Suppressor macrophage (primary cell): ENCODE measurements at regions not wholly inside any gene's neighbourhood (a gene's known extent, or its start where the extent isn't known, plus 50 kb on each side); places are given as distances from the start of the nearest gene placed in this dataset.

Source experiments
- DNase-seq, 4 experiments: peaks; one replicate each; pipeline ENCODE4 v3.0.0-alpha.2; 2020 to 2022

DNA sequence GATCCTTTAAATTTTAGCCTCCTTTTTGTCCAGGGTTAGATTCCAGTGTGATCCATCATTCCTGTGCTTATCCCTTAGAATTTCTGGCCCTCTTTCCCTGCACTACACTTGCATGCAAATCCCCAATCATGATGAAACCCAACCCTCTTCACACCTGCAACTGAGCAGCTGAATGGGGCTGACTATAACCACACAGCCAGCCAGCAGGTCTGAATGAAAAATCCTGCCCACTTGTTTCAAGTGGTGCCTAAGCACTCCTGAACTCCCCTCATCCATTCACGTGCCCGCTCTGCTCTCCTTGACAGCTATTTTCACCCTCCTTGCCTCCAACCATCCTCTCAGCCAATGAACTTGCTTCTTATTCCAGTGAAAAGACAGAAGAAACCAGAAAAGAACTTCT, 80.5 kb upstream of the AFF3 start:
- DNase-seq, result no peak

- no peak for DNase-seq
These were observed 76.2 kb upstream of the AFF3 start for GRCh38 chr2:100218552-100218951.

DNA sequence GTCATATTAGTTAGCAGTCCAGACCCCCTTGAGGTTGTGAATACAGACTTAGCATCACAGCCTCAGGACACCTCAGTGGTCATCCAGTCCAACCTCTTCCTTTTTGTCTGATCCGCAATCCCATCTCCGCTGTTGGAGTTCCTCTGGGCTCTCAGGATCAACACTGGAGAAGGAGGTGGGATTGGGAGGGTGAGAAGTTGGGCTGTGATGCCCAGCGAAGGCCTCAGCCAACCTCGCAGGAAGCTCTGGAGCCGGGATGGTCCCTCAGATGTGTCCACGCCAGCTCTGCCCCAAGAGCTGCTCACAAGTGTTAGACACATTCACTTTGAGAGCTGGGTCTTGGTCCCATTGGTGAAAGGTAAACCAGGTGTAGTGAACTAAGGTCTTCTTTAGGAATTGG, 74.9 kb upstream of the AFF3 start:
- no peak for DNase-seq

GRCh38 chr2:100216015-100216414, 73.6 kb upstream of the AFF3 start:
- no peak for DNase-seq

GRCh38 chr2:100215371-100215770, 73.0 kb upstream of the AFF3 start:
- DNase-seq, result no peak

- peak in 3 of 4 experiments; percentile 46 to 66 (median 58) for DNase-seq
These were observed 72.0 kb upstream of the AFF3 start for GRCh38 chr2:100214265-100214971.

DNA sequence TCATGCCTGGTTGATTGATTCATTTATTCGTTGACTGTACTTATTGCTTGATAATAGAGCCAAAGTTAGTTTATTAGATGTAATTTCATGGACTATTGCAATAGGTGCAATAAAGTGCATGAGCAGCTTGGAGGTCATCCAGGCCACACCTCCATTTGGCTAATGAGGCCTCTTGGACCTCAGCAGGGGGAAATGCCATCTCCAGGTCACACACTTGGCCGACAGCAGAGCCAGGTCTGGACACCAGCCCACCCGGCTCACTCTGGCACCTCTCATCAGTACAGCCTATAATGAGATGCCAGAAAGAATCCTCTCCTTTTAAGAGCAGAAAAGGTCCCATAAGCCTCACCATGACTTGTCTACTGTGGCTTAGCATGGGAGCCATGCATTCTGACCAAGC, 71.2 kb upstream of the AFF3 start:
- no peak for DNase-seq

- no peak for DNase-seq
These were observed 70.5 kb upstream of the AFF3 start for GRCh38 chr2:100212850-100213249.

GRCh38 chr2:100211521-100211920, 69.1 kb upstream of the AFF3 start:
- peak; percentile 36 to 73 (median 56) for DNase-seq

DNA sequence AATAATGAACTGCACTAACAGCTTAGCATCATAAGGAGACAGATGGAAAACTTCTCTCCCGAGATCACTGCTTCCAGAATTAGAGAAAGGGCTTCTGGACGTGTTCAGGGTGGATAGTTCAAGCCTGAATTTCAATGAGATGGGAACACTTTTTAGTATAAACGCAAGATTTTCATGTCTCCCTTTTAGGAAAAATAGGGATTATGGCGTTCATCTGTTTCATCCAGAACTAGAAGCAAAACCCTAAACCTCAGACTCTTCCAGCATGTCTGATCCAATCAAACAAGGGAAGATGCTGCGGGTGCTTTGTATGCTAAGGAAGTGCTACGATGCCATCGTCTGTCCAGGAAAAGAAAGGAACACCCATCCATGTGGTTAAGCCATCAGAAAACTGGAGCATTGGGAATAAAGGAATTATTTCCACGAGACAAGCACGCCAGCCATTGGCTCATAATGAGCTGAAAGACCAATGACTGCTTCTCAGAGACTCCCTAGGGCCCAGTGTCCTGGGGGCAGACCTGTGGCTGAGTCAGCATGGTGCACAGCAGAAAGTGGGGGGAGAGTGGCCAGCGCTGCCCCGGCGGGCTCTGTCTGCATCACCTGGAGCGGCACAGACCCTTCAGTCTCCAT, 65.9 kb upstream of the AFF3 start:
- DNase-seq, result no peak

DNA sequence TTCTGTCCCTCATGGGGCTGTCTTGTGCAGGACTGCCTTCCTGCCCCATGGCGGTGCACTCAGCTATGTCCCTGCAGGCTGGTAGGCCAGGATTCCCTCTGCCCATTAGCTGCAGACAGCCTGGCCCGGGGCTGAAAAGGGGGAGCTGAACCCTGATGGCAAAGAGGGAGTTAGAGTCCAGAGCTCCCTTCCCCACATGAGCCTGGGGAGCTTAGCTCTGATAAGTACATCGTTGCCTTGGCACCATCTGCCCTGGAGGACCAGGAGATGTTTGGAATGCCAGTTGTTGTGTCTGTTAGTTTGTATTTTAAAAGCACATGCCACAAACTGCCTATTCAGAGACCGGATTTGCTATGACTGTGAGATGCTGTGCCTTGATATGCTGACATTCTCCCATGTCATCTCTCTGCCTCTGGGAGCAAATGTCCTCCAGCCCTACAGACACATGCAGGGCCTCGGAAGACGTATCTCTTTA, 65.1 kb upstream of the AFF3 start:
- no peak for DNase-seq

DNA sequence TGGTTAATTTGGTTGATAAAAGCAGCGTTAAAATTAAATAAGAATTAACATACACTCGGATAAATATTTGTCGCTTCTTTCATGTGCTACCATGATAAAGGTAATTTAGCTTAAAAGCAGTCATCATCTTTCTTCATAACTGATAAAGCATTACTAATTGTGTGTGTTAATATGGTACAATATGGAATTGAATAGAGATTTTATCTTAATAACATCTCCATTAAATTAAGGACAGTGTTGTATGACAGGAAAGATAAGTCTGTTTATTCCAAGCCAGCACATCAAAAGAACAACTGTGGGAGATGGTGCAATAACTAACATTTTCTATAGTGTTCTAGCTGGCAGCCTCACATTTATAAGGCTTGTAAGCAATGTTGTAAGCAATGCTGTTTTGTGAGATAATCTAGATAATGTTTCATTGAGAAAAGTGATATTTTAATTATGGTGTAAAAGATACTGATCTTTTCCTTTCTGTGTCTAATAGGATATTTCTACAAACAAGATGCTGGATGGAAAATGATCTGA, 64.4 kb upstream of the AFF3 start:
- DNase-seq, result no peak

DNA sequence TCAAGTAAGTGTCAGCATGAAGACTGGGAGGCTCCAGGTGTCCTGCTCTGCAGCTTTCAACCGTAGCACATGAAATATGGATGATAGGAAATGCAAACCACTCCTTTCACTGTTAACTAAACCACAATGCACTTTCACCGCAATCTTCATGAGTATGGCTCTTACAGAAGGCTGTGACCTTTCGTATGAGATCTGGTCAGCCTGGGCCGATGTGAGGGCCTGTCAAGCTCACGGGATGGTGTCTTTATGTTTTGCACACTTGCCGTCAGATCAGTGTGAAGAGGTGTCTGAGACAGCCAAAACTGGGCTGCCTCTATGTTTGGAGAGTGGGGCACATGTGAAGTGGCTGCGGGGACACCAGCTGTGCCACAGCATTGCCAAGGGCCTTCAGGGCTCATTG, 62.8 kb upstream of the AFF3 start:
- no peak for DNase-seq

- no peak for DNase-seq
These were observed 60.2 kb upstream of the AFF3 start for GRCh38 chr2:100202567-100202966.

GRCh38 chr2:100200985-100201384, 58.6 kb upstream of the AFF3 start:
- no peak for DNase-seq

- no peak for DNase-seq
These were observed 57.0 kb upstream of the AFF3 start for GRCh38 chr2:100199421-100199820.

DNA sequence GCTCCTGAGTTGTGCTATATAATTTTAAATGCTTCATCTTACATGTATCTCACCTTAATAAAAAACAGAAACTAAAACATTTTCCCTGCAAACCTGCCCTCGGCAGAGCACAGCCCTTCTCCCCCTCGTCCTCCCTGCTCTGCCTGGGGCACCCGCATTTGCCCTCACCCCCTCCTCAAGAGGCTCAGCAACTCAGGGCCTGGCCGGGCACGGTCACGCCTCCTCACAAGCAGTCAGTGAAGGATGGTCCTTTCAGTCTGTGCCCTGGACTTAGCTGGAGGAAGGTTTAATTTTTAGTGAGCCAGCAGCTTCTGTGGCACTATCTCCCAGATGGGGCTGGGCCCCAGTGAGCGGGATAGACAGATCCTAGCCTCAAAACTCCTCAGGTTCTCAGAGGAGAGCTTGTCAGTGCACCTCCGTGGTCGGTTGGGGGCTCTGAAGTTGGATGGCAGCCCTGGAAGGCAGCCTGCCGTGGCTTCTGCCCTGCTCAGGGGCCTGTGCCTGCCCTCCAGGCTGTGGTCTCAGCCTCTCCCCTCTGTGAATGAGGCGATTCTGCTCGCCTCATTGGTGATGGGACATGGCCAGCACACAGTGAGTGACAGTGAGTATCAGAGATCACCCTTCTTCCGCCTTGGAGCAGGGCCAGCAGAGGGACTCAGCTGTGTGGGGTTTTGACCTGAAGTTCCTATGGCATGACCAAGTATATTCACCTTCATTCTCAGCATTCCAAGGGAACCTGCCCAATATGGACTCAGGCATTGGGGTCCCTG, 56.3 kb upstream of the AFF3 start:
- DNase-seq, result no peak

GRCh38 chr2:100197631-100198153, 55.3 kb upstream of the AFF3 start:
- DNase-seq, result no peak

DNA sequence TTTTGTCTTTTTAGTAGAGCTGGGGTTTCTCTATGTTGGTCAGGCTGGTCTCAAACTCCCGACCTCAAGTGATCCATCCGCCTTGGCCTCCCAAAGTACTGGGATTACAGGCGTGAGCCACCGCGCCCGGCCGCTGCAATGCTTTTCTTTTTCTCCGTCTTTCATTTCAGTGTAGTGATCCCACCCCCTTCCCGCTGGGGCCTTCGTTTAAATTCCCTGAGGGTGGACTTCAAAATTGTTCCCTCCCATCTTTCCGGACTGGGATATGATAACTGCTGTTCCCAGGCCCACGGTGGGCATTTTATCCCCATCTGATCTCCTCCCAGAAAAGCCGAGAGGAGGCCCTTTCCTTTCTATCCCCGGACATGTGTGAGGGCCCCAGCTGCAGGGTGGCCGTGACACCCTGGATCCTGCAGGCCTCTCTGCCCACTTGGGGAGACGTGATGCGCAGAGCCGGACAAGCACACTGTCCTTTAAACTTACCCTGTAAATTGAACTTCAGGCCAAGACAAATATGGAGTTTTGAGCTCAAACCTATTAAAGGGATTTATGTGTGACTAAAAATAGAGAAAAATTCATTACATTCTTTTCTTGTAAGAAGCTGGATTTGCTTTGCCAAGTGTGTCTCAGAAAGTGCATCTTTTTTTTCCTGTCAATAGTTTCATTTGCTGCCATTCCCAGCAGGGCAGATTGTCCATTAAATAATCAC, 54.5 kb upstream of the AFF3 start:
- no peak for DNase-seq

DNA sequence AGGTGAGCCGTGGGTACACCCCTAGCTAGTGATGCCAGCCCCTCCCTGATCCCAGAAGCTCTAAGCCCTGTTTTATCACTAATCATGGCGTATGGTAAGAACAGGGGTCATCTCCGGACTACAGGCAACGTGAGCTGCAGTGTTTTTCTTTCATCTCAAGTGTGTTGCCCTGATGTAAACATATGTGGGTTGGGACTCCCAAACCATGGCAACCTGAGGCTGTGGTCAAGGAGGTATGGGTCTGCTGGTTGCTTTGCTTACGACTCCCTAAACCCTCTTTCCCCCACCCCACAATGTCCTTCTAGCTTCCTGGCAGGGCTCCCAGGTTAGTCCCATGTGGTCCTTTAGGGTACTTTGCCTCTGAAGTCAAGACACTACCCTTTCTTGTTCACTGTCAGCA, 53.6 kb upstream of the AFF3 start:
- no peak for DNase-seq

- DNase-seq, result no peak
These were observed 52.6 kb upstream of the AFF3 start for GRCh38 chr2:100194951-100195350.

DNA sequence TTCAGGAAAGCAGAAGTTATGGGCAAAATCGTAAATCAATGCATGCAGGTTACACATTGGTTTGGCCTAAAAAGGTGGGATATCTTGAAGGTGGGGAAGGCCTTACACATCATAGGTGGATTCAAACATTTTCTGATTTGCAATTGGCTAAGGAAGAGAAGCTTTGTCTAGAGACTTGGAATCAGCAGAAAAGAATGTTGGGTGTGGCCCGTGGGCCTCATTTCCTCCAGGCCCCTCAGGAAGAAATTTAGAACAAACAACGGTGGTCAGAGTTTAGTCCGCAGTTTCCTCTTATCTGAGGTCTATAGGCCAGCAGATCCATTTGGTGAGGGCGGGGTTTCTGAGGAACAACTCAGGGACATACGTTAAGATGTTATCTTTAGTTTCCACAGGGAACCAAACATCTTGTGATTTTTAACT, 50.9 kb upstream of the AFF3 start:
- no peak for DNase-seq

GRCh38 chr2:100192825-100193224, 50.4 kb upstream of the AFF3 start:
- peak; percentile 30 to 73 (median 60) for DNase-seq
